ENCODE measurements at regions not wholly inside any gene's neighbourhood (a gene's known extent, or its start where the extent isn't known, plus 50 kb on each side); places are given as distances from the start of the nearest gene placed in this dataset.

GRCh38 chr17:56020369-56020768 lies 132.9 kb upstream of the ANKFN1 start:
- Mint-ChIP-seq H3K4me3 (peak overlapping the region; percentile 12 to 55), H3K9me3 (no peaks in the 10 kb centered on the region), H3K27me3 (peaks cover 13% of the 10 kb centered on the region), H3K27ac (peak overlapping the region in 1 of 2 donors; percentile 91), H3K4me1 (peaks cover 58% of the 10 kb centered on the region)
- ATAC-seq = peak; percentile 81
- DNase-seq = peak in 1 of 2 donors; percentile 34

- Mint-ChIP-seq H3K27ac (peak overlapping the region in 1 of 2 donors; percentile 99), H3K4me1 (peaks cover 58% of the 10 kb centered on the region), H3K9me3 (no peaks in the 10 kb centered on the region), H3K4me3 (no peak overlapping the region), H3K27me3 (peaks cover 13% of the 10 kb centered on the region)
- no peak for DNase-seq
- no peak for ATAC-seq
Observed at GRCh38 chr17:56021681-56022190, 131.5 kb upstream of the ANKFN1 start.

GRCh38 chr17:56023851-56024250 lies 129.4 kb upstream of the ANKFN1 start:
- H3K27ac Mint-ChIP-seq = peak overlapping the region; percentile 90 to 99
- peaks cover 52% of the 10 kb centered on the region for H3K4me1 Mint-ChIP-seq
- H3K4me3 Mint-ChIP-seq = peak overlapping the region in 1 of 2 donors; percentile 31
- DNase-seq (peak in 1 of 2 donors; percentile 61), ATAC-seq (peak; percentile 85)
- no peaks in the 10 kb centered on the region for H3K9me3 Mint-ChIP-seq
- no peaks in the 10 kb centered on the region for H3K27me3 Mint-ChIP-seq

- Mint-ChIP-seq H3K27ac (no peak overlapping the region), H3K27me3 (peaks cover 10% of the 10 kb centered on the region), H3K4me3 (no peak overlapping the region), H3K4me1 (peaks cover 36% of the 10 kb centered on the region), H3K9me3 (no peaks in the 10 kb centered on the region)
- DNase-seq (no peak), ATAC-seq (no peak)
Observed at GRCh38 chr17:56026915-56027314, 126.4 kb upstream of the ANKFN1 start.

- no peaks in the 10 kb centered on the region for H3K9me3 Mint-ChIP-seq
- no peak overlapping the region for H3K4me3 Mint-ChIP-seq
- ATAC-seq = no peak
- no peak overlapping the region for H3K27ac Mint-ChIP-seq
- no peak for DNase-seq
- H3K27me3 Mint-ChIP-seq = peaks cover 26% of the 10 kb centered on the region
- peaks cover 20% of the 10 kb centered on the region for H3K4me1 Mint-ChIP-seq
Observed at GRCh38 chr17:56028837-56029236, 124.4 kb upstream of the ANKFN1 start.

- Mint-ChIP-seq H3K4me1 (peaks cover 12% of the 10 kb centered on the region), H3K9me3 (no peaks in the 10 kb centered on the region), H3K4me3 (no peak overlapping the region), H3K27ac (no peak overlapping the region), H3K27me3 (peaks cover 34% of the 10 kb centered on the region)
- DNase-seq (no peak), ATAC-seq (no peak)
Observed at GRCh38 chr17:56030009-56030624, 123.2 kb upstream of the ANKFN1 start.

GRCh38 chr17:56031636-56032035 lies 121.6 kb upstream of the ANKFN1 start:
- Mint-ChIP-seq H3K4me3 (no peak overlapping the region), H3K4me1 (peaks cover 12% of the 10 kb centered on the region), H3K9me3 (no peaks in the 10 kb centered on the region), H3K27ac (no peak overlapping the region), H3K27me3 (peaks cover 42% of the 10 kb centered on the region)
- DNase-seq (peak in 1 of 2 donors; percentile 31), ATAC-seq (peak; percentile 90)

- DNase-seq = no peak
- H3K4me3 Mint-ChIP-seq = no peak overlapping the region
- no peaks in the 10 kb centered on the region for H3K9me3 Mint-ChIP-seq
- no peak for ATAC-seq
- H3K4me1 Mint-ChIP-seq = peaks cover 12% of the 10 kb centered on the region
- H3K27ac Mint-ChIP-seq = no peak overlapping the region
- H3K27me3 Mint-ChIP-seq = peaks cover 53% of the 10 kb centered on the region
Observed at GRCh38 chr17:56034197-56034635, 119.1 kb upstream of the ANKFN1 start.

GRCh38 chr17:56038131-56038530 lies 115.1 kb upstream of the ANKFN1 start:
- H3K27me3 Mint-ChIP-seq = peaks cover 49% of the 10 kb centered on the region

GRCh38 chr17:56045872-56046271 lies 107.4 kb upstream of the ANKFN1 start:
- DNase-seq (no peak), ATAC-seq (no peak)
- no peak overlapping the region for H3K4me3 Mint-ChIP-seq
- H3K9me3 Mint-ChIP-seq = no peaks in the 10 kb centered on the region
- no peak overlapping the region for H3K27ac Mint-ChIP-seq
- peaks cover 70% of the 10 kb centered on the region for H3K27me3 Mint-ChIP-seq
- no peaks in the 10 kb centered on the region for H3K4me1 Mint-ChIP-seq

More at GRCh38 chr17:56038131-56038530, 115.1 kb upstream of the ANKFN1 start:
- ATAC-seq = no peak
- H3K4me1 Mint-ChIP-seq = no peaks in the 10 kb centered on the region
- no peak for DNase-seq
- H3K27ac Mint-ChIP-seq = no peak overlapping the region
- H3K9me3 Mint-ChIP-seq = no peaks in the 10 kb centered on the region
- H3K4me3 Mint-ChIP-seq = no peak overlapping the region

- Mint-ChIP-seq H3K4me1 (no peaks in the 10 kb centered on the region), H3K27me3 (peaks cover 60% of the 10 kb centered on the region), H3K27ac (no peak overlapping the region), H3K4me3 (no peak overlapping the region), H3K9me3 (peaks cover 0 to 5% of the 10 kb centered on the region in 2 donors)
- no peak for ATAC-seq
- no peak for DNase-seq
Observed at GRCh38 chr17:56047331-56047730, 105.9 kb upstream of the ANKFN1 start.

GRCh38 chr17:56057869-56058268 lies 95.4 kb upstream of the ANKFN1 start:
- Mint-ChIP-seq H3K9me3 (peaks cover 5 to 17% of the 10 kb centered on the region in 2 donors), H3K4me3 (no peak overlapping the region), H3K4me1 (no peaks in the 10 kb centered on the region), H3K27me3 (peaks cover 51% of the 10 kb centered on the region), H3K27ac (no peak overlapping the region)
- DNase-seq (no peak), ATAC-seq (no peak)

- Mint-ChIP-seq H3K4me3 (no peak overlapping the region), H3K27ac (no peak overlapping the region), H3K9me3 (peaks cover 16 to 30% of the 10 kb centered on the region in 2 donors), H3K27me3 (peaks cover 38% of the 10 kb centered on the region), H3K4me1 (no peaks in the 10 kb centered on the region)
- DNase-seq = no peak
- no peak for ATAC-seq
Observed at GRCh38 chr17:56064506-56064905, 88.8 kb upstream of the ANKFN1 start.

GRCh38 chr17:56074361-56074890 lies 78.8 kb upstream of the ANKFN1 start:
- no peak overlapping the region for H3K27ac Mint-ChIP-seq
- peaks cover 7 to 14% of the 10 kb centered on the region in 2 donors for H3K9me3 Mint-ChIP-seq
- H3K4me3 Mint-ChIP-seq = no peak overlapping the region
- ATAC-seq (no peak), DNase-seq (no peak)
- peaks cover 13% of the 10 kb centered on the region for H3K27me3 Mint-ChIP-seq
- no peaks in the 10 kb centered on the region for H3K4me1 Mint-ChIP-seq

GRCh38 chr17:56076980-56077379 lies 76.3 kb upstream of the ANKFN1 start:
- DNase-seq (no peak), ATAC-seq (no peak)
- Mint-ChIP-seq H3K4me3 (no peak overlapping the region), H3K4me1 (no peaks in the 10 kb centered on the region), H3K9me3 (peaks cover 7 to 14% of the 10 kb centered on the region in 2 donors), H3K27me3 (no peaks in the 10 kb centered on the region), H3K27ac (no peak overlapping the region)

- Mint-ChIP-seq H3K27ac (no peak overlapping the region), H3K4me1 (no peaks in the 10 kb centered on the region), H3K27me3 (peaks cover 22% of the 10 kb centered on the region), H3K4me3 (no peak overlapping the region), H3K9me3 (peaks cover 0 to 3% of the 10 kb centered on the region in 2 donors)
- ATAC-seq (no peak), DNase-seq (no peak)
Observed at GRCh38 chr17:56083475-56083874, 69.8 kb upstream of the ANKFN1 start.
